Activated CD8-positive, alpha-beta memory T cell treated with anti-CD3 and anti-CD28 coated beads for 1 hour (primary cell): ENCODE measurements at regions not wholly inside any gene's neighbourhood (a gene's known extent, or its start where the extent isn't known, plus 50 kb on each side); places are given as distances from the start of the nearest gene placed in this dataset.
"Not testable (repeated sequence)": the region's sequence is repeated elsewhere in the genome, so short reads cannot be mapped to it uniquely, and the experiment has no call there.

Experiments used
- DNase-seq, 2 donors: peaks; one replicate each; pipeline ENCODE4 v3.0.0-alpha.2; 2020; ENCODE audit warnings: low read depth in 1 of 2; ENCODE audit errors: extremely low read depth in 1 of 2

DNA sequence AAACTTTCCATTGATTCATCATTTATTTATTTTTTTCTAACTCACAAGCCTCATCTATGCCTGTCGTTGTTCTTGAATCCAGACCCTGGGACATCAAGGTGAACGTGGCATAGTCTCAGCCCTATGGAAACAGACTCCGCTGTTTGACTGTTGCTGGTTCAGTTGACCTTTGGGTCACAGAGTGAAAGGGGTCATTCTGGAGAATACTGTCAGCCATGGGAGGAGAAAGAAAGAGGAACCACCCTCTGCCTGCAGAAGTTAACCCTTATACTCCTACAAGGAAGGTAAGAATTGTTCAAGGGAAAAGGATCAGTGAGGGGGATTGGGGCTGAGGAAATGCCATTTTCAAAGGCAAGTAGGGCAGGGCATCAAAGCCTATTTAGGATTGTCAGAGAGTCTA lies 387.6 kb upstream of the MAF start:
- no peak for DNase-seq

- no peak for DNase-seq
Observed at GRCh38 chr16:79986352-79986751, 385.8 kb upstream of the MAF start.

GRCh38 chr16:79985606-79986005 lies 385.1 kb upstream of the MAF start:
- no peak for DNase-seq

DNA sequence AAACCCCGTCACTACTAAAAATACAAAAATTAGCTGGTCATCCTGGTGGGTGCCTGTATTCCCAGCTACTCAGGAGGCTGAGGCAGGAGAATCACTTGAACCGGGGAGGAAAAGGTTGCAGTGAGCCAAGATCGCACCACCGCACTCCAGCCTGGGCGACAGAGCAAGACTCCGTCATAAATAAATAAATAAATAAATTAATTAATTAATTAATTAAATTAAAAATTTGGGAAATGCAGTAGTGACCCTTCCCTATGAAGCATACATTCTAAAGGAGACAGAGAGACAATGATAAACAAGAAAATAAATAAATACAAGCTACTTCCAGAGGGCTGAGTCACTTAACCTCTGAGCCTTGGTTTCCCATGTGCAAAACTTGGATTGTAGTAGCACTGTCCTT lies 383.6 kb upstream of the MAF start:
- not testable (repeated sequence) for DNase-seq

GRCh38 chr16:79982862-79983261 lies 382.3 kb upstream of the MAF start:
- no peak for DNase-seq

GRCh38 chr16:79982361-79982760 lies 381.8 kb upstream of the MAF start:
- no peak for DNase-seq

- no peak for DNase-seq
Observed at GRCh38 chr16:79981814-79982213, 381.3 kb upstream of the MAF start.

DNA sequence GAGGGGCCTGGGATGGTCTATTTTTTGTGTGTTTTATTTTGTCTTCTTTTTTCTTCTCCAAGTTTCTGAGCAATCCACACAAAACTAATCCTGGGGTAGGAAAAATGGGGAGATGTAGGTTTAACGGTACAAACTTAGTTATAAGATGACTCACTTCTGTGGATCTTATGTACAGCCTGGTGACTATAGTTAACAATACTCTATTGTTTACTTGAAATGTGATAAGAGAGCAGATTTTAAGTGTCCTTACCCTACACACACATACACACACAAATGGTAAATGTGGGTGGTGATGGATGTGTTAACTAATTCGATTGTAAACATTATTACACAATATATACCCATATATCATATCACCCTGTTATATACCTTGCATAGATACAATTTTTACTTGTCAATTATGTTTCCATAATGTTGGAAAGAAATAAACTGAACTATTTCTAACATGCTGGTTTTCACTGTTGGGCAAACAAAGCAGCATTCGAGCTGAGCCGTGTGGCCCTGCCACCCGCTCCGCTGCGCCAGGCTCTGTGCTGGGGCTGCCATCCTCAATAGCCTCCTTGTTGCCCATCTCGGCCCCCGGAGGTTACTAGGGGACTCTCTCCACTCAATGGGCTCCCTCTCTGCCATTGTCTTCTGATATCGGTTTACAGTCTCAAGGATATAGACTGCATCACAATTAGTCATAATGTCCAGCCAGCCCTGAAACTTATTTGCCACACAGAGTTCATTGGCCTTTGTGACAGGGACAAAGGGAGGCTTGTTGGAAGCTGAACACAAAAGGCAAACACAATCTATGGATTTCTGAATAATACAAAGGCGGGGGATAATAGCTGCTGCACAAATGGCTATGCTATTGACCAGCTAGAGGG lies 380.3 kb upstream of the MAF start:
- DNase-seq = no peak

DNA sequence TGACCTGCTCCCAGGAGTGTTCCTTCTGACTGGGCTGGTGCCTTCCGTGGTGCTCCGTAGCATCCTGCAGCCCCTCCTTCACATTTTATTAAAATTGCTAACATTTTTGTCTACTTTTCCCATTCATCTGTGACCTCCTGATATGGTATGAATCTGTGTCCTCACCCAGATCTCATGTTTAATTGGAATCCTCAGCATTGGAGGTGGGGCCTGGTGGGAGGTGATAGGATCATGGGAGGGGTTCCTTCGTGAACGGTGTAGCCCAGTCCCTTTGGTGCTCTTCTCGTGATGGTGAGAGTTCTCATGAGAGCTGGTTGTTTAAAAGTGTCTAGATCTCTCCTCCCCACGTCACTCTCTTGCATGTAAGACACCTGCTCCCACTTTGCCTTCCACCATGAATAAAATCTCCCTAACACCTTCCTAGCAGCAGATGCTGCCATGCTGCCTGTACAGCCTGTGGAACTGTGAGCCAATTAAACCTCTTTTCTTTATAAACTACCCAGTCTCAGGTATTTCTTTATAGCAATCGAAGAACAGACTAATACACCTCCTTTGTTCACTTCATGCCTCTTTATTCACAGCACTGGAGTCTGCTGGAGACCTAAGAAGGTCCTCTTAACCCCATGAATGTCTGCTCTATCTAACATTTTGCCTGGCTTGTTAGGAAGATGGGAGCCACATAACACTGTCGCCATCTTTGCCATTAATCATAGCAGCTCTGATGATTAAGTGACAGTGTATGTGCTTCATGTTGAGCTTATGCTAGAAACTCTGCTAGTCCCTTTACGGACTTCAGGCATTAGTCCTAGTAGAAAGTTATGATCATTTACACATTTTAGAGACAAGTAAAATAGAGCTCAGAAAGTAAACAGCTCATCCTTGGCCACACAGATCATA lies 377.7 kb upstream of the MAF start:
- no peak for DNase-seq

GRCh38 chr16:79973320-79973719 lies 372.8 kb upstream of the MAF start:
- DNase-seq = no peak

- no peak for DNase-seq
Observed at GRCh38 chr16:79972053-79972704, 371.6 kb upstream of the MAF start.

DNA sequence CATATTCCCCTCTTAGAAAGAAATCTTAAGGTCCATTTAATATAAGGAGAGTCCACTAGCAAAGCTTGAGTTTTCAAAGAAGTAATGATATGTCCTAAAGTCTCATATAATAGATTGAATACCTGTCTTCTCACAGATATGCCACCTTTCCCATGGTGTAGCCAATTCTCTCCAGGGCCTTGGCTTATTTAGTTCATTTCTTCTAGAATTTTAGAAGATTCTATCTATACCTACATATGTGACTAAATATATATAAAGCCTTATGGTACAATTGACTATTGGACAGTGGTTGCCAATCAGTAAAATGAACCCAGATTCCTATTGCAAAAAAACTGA lies 370.7 kb upstream of the MAF start:
- DNase-seq = no peak

- no peak for DNase-seq
Observed at GRCh38 chr16:79970551-79971236, 370.2 kb upstream of the MAF start.

DNA sequence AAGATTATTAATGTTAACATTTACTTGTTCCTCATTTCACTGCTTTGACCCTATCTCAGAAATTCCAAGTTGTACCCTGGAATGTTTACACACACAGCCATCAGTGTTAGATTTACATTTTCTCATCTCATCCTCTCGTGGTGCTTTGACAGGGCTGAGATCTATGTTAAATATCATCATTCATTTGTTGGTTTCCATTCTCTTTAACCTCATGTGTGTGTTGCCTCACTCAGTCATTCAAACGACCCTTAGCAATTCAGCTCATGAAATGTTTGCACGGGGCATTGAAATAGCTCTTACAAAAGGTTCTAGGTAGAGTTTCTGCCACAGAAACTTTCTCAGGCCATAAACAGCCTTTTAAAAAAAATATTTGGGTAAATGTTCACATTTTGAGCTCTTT lies 369.6 kb upstream of the MAF start:
- no peak for DNase-seq

- DNase-seq = no peak
Observed at GRCh38 chr16:79969458-79969857, 368.9 kb upstream of the MAF start.

DNA sequence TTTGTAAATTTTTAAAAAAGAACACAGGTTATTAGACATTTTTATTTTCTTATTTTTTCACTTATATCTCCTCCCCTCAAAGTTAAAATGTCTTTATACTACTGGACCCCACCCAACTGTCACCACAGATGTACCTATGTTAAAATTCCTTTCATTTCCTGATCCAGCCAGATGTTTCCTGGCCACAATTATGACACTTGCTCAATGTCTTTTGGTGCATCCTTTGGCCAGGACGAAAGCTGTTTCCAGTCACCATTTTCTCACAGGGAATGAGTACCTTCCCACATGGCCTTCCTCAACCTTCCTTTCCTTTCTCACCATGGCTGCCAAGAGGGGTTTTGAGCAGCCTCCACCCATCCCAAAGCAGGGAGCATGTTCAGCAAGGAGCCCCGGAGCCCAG lies 365.7 kb upstream of the MAF start:
- no peak for DNase-seq

DNA sequence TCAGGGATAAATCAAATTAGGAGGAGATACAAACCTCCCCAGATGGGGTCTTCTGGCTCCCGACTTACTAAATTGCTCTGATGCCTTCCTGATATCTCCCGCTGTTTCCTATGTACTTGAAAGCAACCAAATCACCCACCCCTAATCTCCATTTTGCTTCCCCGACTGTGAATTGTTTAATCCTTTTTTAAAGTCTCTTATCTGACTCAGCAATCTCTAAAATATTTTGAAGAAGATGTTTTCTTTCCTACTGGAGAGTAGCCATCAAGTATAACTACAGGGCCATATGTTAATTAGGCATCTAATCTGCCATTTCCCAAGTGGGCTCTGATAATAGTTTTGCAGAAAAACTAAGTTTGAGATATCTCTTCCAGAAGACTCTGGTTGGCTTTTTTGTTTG lies 365.2 kb upstream of the MAF start:
- no peak for DNase-seq

DNA sequence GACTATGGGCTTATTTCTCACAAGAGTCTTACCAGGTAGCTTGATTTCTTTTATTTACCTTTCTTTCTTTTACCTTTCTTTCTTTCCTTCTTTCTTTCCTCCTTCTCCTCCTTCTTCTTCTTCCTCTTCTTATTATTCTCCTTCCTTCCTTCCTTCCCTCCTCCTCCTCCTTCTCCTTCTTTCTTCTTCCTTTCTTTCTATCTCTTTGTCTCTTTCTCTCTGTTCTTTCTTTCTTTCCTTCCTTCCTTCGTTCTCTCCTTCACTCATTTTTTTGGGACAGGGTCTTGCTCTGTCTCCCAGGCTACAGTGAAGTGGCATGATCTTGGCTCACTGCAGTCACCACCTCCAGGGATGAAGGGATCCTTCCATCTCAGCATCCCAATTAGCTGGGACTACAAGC lies 363.6 kb upstream of the MAF start:
- DNase-seq = no peak

DNA sequence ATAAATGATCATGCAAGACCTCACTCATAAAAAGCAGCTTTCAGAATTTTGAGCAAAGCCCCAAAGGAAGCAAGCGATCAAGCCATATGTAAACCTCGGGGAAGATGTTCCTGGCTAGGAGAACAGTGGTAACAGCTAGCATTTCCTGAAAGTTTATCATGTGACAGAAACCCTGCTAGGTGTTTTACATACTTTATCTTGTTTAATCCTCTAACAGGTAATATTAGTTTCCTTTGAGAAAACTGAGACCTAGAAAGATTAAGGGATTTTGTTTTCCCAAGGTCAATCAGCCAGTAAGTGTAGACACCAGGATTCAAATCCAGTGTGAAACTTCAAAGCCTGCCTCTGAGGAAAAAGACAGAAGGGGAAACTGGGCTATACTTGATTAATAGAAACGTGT lies 362.4 kb upstream of the MAF start:
- no peak for DNase-seq

DNA sequence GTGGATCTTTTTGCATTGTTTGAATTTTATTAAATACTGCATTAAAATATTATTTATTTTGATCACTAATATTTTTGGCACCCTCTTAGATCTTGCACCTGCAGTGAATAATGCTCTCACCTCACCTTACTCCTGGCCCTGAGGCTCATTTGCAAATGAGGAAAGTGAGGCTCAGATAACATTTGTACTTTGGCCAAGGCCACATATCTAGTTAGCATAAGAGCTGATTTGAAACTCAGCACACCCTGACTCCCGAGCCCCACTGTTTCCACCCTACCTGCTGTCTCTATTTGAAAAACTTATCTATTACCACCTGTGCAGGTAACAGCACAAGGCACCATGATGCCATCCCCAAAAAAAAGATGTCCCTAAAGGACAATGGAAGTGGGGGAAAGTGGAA lies 358.7 kb upstream of the MAF start:
- DNase-seq = no peak
